GM21360 (cell line): ENCODE measurements at regions not wholly inside any gene's neighbourhood (a gene's known extent, or its start where the extent isn't known, plus 50 kb on each side); places are given as distances from the start of the nearest gene placed in this dataset.
"Not testable (repeated sequence)": the region's sequence is repeated elsewhere in the genome, so short reads cannot be mapped to it uniquely, and the experiment has no call there.

Experiments used
- ATAC-seq: cut with Tn5 transposase; IDR thresholded peaks from one replicate; pipeline ENCODE4 v1.9.1; 2021; ENCODE audit warnings: mild to moderate bottlenecking, moderate library complexity; ENCODE audit not compliant: unreplicated experiment

GRCh38 chr11:96447208-96448110 is 57.6 kb downstream of the JRKL start:
- no peak for ATAC-seq

DNA sequence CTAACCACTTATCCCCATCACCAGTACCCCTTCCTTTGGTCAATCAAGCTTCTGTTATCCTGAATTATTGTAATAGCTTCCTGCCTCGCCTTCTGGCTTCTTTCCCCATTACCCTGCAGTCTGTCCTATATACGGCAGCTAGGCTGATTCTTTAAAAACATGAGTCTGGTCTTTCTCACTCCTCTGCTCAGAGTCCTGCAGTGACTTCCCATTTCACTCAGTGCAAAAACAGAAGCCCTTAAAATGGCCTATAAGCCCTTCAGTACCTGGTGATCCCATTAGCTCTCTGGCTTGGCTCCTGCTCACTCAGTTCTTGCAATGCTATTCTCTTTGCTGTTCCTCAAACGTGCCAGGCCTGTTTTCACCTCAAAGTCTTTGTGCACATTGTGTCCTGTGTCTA is 58.4 kb downstream of the JRKL start:
- no peak for ATAC-seq

GRCh38 chr11:96456111-96456510 is 66.3 kb downstream of the JRKL start:
- no peak for ATAC-seq

- ATAC-seq, result no peak
Measured at GRCh38 chr11:96459751-96460150, 69.9 kb downstream of the JRKL start.

GRCh38 chr11:96461871-96462270 is 72.1 kb downstream of the JRKL start:
- ATAC-seq, result no peak

- ATAC-seq, result peak; percentile 83
Measured at GRCh38 chr11:96464700-96465307, 75.0 kb downstream of the JRKL start.

DNA sequence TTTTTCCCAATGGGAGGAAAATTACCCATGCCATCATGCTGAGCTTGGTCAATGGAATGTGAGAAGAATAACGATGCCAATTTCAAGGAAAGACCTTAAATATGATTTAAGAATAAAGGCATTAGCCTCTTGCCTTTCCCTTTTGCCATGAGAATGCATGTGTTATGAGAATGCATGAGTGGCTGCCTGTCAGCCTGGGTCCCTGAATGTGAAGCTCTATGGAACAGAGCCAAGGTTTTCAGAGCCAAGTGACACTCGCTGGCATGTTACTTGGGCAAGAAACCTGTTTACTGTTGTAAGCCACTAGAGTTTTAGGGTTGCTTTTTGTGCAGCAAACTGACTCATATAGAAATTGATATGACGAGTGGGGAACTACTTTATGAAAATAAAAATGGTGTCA is 75.7 kb downstream of the JRKL start:
- ATAC-seq, result no peak

GRCh38 chr11:96466607-96467006 is 76.8 kb downstream of the JRKL start:
- no peak for ATAC-seq

DNA sequence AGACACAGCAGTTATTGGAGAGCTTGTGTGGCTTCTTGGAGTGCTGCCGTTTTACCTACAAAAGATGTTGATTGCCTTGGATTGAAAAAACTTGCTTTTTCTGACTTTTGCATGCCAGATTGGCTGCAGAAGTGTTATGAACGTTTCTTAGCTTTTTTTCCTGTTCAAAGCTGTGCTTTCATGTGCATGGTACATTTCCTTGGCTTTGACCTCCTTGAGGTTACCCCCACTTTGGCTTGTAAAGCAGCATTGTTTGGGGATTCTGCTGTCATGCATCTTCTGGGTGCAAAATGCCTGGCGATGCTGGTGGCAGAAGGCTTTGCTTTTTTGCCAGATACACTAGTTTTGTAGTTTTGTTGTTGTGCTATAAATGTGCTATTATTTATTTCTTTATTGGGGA is 80.0 kb downstream of the JRKL start:
- ATAC-seq, result no peak

DNA sequence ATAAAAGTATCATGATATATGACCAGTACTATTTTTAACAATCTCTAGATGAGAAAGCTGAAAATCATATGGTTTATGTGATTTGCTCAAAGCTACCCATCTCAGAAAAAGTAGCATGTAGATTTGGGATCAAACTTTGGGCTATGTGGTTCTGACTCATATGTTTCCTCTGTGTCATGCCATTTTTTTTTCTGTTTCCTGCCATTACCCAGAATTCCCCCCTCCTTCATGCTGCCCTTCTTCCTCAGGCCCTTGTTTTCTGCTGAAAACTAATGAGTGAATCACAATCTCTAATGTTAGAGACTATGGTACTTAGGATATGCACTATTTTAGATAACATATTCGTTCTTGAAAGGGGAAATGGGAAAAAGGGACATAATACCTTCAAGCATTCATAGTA is 80.7 kb downstream of the JRKL start:
- no peak for ATAC-seq

DNA sequence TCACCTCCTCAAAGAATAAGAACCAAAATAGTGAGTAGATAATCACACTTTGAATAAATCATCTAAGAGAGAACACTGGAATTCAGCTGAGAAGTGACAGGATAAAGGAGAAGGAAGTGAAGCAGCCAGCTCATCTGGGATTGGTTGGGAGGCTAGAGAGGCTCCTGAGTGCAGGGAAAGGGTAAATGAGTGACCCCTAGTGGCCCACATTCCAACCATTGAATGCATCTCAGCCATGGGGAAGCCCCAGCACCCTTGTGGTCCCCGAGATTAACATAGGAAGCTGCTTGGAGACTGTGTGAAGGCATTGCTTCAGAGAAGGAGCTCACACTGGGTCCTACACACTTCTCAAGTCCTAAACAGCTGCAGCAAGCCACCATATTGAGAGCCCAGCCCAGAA is 82.3 kb downstream of the JRKL start:
- peak; percentile 89 for ATAC-seq

DNA sequence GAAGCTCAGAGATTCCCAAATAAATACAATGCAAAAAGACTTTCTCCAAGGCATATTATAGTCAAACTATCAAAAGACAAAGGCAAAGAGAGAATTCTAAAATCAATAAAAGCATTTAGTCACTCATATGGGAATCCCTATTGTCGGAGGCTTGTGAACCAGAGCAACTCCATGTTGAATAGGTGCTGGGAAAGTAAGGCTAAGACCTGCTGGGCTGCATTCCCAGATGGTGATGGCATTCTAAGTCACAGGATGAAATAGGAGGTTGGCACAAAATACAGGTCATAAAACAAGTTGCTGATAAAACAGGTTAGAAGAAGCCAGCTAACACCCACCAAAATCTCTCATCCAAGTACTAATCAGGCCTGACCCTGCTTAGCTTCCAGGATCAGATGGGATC is 84.5 kb downstream of the JRKL start:
- ATAC-seq, result no peak

- no peak for ATAC-seq
Measured at GRCh38 chr11:96481204-96481603, 91.4 kb downstream of the JRKL start.

GRCh38 chr11:96481771-96482170 is 92.0 kb downstream of the JRKL start:
- ATAC-seq, result no peak

- ATAC-seq, result no peak
Measured at GRCh38 chr11:96482193-96482592, 92.4 kb downstream of the JRKL start.

GRCh38 chr11:96483374-96483955 is 93.7 kb downstream of the JRKL start:
- no peak for ATAC-seq

DNA sequence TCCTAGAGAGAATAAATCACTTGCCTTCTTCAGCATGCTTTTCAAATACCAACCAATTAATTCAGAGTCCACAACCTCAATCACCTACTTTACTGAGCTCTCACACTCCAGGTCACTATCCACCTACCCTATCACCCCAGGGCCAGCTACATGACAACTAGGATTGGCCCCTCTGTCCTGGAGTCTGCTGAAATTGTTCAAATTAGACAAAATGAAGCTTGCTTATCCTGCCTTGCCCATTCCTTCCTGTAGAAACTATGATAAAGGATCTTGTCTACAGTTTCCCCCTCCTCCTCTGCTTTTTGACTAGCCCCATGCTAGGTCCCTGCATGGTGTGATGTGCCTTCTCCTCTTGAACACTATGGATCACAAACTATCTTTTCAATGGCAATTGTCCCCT is 94.5 kb downstream of the JRKL start:
- no peak for ATAC-seq

DNA sequence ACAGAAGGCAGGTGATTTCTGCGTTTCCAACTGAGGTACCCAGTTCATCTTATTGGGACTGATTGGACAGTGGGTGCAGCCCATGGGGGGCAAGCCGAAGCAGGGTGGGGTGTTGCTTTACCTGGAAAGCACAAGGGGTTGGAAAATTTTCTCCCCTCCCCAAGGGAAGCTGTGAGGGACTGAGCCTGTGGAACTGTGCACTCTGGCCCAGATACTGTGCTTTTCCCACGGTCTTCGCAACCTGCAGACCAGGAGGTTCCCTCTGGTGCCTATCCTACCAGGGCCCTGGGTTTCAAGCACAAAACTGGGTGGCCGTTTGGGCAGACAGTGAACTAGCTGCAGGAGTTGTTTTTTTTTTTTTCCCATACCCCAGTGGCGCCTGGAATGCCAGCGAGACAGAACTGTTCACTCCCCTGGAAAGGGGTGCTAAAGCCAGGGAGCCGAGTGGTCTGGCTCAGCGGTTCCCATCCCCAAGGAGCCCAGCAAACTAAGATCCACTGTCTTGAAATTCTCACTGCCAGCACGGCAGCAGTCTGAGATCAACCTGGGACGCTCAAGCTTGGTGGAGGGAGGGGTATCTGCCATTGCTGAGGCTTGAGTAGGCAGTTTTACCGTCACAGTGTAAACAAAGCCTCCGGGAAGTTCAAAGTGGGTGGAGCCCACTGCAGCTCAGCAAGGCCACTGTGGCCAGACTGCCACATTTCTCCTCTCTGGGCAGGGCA is 97.2 kb downstream of the JRKL start:
- no peak for ATAC-seq

- not testable (repeated sequence) for ATAC-seq
Measured at GRCh38 chr11:96488911-96489310, 99.1 kb downstream of the JRKL start.

DNA sequence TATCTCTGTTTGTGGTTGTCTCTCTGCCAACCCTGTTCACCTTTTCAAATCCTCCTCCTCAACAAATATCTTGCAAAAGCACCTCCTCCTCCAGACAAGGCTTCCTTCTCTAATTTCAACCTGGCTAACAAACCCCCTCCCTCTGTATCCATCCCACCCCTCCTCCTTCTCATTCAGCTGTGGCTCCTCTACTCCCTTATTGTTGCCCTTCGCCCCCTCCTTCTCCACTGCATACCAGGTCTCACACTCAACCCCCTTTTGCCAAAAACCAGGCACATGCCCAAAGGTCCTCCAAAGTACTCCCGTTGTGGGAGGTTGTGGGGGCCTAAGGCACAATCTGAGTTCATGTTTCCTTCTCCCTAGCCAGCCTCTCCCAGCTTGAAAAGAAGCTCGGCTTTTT is 110.6 kb downstream of the JRKL start:
- no peak for ATAC-seq

DNA sequence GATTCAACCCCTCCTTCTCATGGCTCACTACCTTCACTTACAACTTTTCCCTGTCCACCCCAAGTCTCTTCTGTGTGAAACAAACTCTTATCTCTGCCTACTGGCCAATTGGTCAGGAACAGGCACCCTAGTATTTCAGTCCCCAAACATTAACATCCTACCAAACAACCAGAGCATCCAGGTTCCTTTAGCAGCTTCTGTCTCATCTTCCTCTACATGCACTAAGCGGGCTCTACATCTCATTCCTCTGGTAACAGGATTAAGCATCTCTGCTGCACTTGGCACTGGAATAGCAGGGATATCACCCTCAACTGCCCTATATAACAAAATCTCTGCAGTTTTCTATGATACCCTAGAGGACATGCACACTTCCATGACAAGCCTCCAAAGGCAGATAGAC is 116.2 kb downstream of the JRKL start:
- no peak for ATAC-seq
